Choroid plexus epithelial cell (primary cell): ENCODE measurements at regions not wholly inside any gene's neighbourhood (a gene's known extent, or its start where the extent isn't known, plus 50 kb on each side); places are given as distances from the start of the nearest gene placed in this dataset.
"Not testable (repeated sequence)": the region's sequence is repeated elsewhere in the genome, so short reads cannot be mapped to it uniquely, and the experiment has no call there.

Source experiments
- DNase-seq: peaks from one replicate; pipeline ENCODE4 v3.0.0-alpha.2; 2010; ENCODE audit warnings: low read depth
- H3K4me3 ChIP-seq: 2 replicates; pipeline ENCODE4 v1.5.1; 2011; ENCODE audit warnings: low read depth, mild to moderate bottlenecking, control low read depth, low read length, moderate library complexity
- TF ChIP-seq, protein P1 (sequence below): conservative IDR thresholded peaks from 2 replicates; pipeline ENCODE4 v1.5.1; 2011; ENCODE audit warnings: low read depth, mild to moderate bottlenecking, control low read depth, inconsistent platforms, low read length, moderate library complexity

- TF ChIP-seq, protein P1, sequence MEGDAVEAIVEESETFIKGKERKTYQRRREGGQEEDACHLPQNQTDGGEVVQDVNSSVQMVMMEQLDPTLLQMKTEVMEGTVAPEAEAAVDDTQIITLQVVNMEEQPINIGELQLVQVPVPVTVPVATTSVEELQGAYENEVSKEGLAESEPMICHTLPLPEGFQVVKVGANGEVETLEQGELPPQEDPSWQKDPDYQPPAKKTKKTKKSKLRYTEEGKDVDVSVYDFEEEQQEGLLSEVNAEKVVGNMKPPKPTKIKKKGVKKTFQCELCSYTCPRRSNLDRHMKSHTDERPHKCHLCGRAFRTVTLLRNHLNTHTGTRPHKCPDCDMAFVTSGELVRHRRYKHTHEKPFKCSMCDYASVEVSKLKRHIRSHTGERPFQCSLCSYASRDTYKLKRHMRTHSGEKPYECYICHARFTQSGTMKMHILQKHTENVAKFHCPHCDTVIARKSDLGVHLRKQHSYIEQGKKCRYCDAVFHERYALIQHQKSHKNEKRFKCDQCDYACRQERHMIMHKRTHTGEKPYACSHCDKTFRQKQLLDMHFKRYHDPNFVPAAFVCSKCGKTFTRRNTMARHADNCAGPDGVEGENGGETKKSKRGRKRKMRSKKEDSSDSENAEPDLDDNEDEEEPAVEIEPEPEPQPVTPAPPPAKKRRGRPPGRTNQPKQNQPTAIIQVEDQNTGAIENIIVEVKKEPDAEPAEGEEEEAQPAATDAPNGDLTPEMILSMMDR: no peak
- DNase-seq: no peak
- no peak overlapping the region for H3K4me3 ChIP-seq
Measured at GRCh38 chr5:127196042-127196441, 94.6 kb upstream of the MEGF10 start.

GRCh38 chr5:127197402-127198167, 93.0 kb upstream of the MEGF10 start:
- H3K4me3 ChIP-seq: not testable (repeated sequence)
- peak; percentile 36 for DNase-seq
- TF ChIP-seq, protein P1: peak; percentile 31

DNA sequence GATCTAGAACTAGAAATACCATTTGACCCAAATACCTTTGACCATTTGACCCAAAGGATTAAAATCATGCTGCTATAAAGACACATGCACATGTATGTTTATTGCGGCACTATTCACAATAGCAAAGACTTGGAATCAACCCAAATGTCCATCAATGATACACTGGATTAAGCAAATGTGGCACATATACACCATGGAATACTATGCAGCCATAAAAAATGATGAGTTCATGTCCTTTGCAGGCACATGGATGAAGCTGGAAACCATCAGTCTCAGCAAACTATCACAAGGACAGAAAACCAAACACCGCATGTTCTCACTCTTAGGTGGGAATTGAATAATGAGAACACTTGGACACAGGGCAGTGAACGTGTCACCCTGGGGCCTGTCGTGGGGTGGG, 87.9 kb upstream of the MEGF10 start:
- not testable (repeated sequence) for DNase-seq, H3K4me3 ChIP-seq

GRCh38 chr5:127203818-127204217, 86.8 kb upstream of the MEGF10 start:
- no peak overlapping the region for H3K4me3 ChIP-seq
- TF ChIP-seq, protein P1: no peak
- DNase-seq: peak; percentile 86

GRCh38 chr5:127205147-127205546, 85.4 kb upstream of the MEGF10 start:
- TF ChIP-seq, protein P1: no peak
- DNase-seq: no peak

DNA sequence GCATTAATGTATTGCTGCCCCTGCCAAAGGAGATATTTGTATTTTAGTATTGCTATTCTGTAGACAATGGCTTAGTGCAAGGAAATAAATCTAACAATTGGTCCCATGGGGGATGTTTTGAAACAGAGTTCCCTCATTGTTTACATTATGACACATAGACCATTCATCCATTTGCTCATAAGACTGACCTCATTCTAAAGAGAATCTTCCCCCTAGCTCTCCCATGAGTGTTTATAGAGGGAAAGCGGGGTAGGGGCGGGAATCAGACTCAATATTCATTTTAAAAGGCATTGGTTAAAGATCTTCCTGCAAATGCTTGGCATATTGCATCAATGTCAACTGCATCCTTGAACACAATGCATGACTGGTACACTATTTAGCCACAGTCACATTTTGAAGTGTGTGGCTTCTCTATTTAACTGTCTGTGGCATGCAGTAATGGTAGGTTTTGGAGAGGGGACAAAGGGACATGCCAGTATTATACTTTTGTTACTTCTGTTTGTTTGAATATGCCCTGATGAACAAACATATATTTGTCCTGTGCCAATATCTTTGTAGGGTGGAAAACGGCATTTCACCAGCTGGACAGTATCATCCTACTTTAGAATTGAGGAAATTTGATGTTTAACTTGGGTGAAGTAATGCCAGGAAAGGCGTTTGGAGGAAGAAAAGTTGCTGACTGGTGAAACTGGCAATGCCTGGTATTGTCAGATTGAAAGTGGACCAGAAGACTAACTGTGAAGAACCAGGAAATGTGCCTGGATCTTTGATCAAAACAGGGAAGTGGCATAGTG, 84.1 kb upstream of the MEGF10 start:
- TF ChIP-seq, protein P1: no peak
- no peak overlapping the region for H3K4me3 ChIP-seq
- DNase-seq: peak; percentile 90

More at GRCh38 chr5:127205147-127205546, 85.4 kb upstream of the MEGF10 start:
- H3K4me3 ChIP-seq: no peak overlapping the region

- TF ChIP-seq, protein P1: no peak
- no peak for DNase-seq
- no peak overlapping the region for H3K4me3 ChIP-seq
Measured at GRCh38 chr5:127210042-127210441, 80.6 kb upstream of the MEGF10 start.
